H1 (cell line): ENCODE measurements at regions not wholly inside any gene's neighbourhood (a gene's known extent, or its start where the extent isn't known, plus 50 kb on each side); places are given as distances from the start of the nearest gene placed in this dataset.

Source experiments
- ASH2L ChIP-seq: fragments of 200-600, 300-600 bp; sonication (generic); IDR thresholded peaks from one replicate; pipeline ENCODE4 v1.7.1; 2017; ENCODE audit warnings: low read length
- MAFK ChIP-seq: IDR thresholded peaks from 2 replicates; pipeline ENCODE4 v1.6.1; 2012; ENCODE audit warnings: low read depth, mild to moderate bottlenecking, improper control_type of control experiment, low read length

DNA sequence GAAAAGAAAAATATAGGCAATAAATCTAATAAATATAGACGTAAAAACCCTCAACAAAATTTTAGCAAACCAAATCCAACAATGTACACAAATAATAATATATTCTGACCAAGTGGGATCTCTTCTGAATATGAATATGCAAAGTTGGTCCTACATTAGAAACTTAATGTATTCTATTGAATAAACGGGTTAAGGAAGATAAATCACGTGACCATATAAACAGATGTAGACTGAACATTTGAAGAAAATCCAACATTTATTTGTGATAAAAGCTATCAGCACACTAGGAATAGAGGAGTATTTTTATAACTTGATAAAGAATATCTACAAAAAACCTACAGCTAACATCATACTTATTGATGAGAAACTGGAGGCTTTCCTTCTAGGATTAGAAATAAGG lies 502.8 kb upstream of the KIF2B start (continued):
- no peak for TF ChIP-seq MAFK
- no peak for TF ChIP-seq ASH2L
- TF ChIP-seq, all 59 proteins: peak for 0
